BJ (cell line): ENCODE measurements at regions not wholly inside any gene's neighbourhood (a gene's known extent, or its start where the extent isn't known, plus 50 kb on each side); places are given as distances from the start of the nearest gene placed in this dataset.
A peak's percentile ranks its signal among the peaks of the same experiment; 100 is the strongest.

ENCODE experiments used
- CTCF ChIA-PET: fragments of 350-600 bp; formaldehyde crosslinking; extraction: SDS; loops from one replicate; lab custom pipeline; 2021; ENCODE audit warnings: antibody characterized with exemption, inconsistent platforms; lab: Yijun Ruan, JAX
- POLR2A ChIA-PET: fragments of 300-600 bp; sonication (Branson Sonifier 250); formaldehyde crosslinking; extraction: SDS; loops from one replicate; lab custom pipeline; 2021; ENCODE audit warnings: antibody characterized with exemption; lab: Charles Lee
- DNase-seq: peaks from one replicate; pipeline ENCODE4 v3.0.0-alpha.2; 2011; ENCODE audit warnings: low read depth
- H3K27me3 ChIP-seq: 2 replicates; pipeline ENCODE4 v1.6.0; 2011; ENCODE audit warnings: low read length; ENCODE audit not compliant: control insufficient read depth, insufficient read depth
- H3K36me3 ChIP-seq: 2 replicates; pipeline ENCODE4 v1.5.1; 2011; ENCODE audit warnings: low read length; ENCODE audit not compliant: control insufficient read depth, insufficient read depth
- H3K4me3 ChIP-seq: 2 replicates; pipeline ENCODE4 v1.5.1; 2011; ENCODE audit warnings: low read depth, mild to moderate bottlenecking, control low read depth, low read length
- TF ChIP-seq, protein P1 (sequence below): IDR thresholded peaks from 2 replicates; pipeline ENCODE4 v1.5.1; 2011; ENCODE audit warnings: low read depth, mild to moderate bottlenecking, control low read depth, inconsistent platforms, low read length, moderate library complexity; ENCODE audit not compliant: insufficient read depth

GRCh38 chr1:244349581-244350001 lies 102.1 kb downstream of the ADSS2 start:
- Histone ChIP-seq H3K4me3 (no peak overlapping the region), H3K27me3 (no peaks in the 10 kb centered on the region), H3K36me3 (no peaks in the 10 kb centered on the region)
- CTCF ChIA-PET, result no interaction called here
- DNase-seq, result no peak
- POLR2A ChIA-PET, result no interaction called here
- TF ChIP-seq, protein P1, sequence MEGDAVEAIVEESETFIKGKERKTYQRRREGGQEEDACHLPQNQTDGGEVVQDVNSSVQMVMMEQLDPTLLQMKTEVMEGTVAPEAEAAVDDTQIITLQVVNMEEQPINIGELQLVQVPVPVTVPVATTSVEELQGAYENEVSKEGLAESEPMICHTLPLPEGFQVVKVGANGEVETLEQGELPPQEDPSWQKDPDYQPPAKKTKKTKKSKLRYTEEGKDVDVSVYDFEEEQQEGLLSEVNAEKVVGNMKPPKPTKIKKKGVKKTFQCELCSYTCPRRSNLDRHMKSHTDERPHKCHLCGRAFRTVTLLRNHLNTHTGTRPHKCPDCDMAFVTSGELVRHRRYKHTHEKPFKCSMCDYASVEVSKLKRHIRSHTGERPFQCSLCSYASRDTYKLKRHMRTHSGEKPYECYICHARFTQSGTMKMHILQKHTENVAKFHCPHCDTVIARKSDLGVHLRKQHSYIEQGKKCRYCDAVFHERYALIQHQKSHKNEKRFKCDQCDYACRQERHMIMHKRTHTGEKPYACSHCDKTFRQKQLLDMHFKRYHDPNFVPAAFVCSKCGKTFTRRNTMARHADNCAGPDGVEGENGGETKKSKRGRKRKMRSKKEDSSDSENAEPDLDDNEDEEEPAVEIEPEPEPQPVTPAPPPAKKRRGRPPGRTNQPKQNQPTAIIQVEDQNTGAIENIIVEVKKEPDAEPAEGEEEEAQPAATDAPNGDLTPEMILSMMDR, result no peak

- POLR2A ChIA-PET, result no interaction called here
- no peak for DNase-seq
- CTCF ChIA-PET, result no interaction called here
These were observed 101.7 kb downstream of the ADSS2 start for GRCh38 chr1:244350027-244350426.

DNA sequence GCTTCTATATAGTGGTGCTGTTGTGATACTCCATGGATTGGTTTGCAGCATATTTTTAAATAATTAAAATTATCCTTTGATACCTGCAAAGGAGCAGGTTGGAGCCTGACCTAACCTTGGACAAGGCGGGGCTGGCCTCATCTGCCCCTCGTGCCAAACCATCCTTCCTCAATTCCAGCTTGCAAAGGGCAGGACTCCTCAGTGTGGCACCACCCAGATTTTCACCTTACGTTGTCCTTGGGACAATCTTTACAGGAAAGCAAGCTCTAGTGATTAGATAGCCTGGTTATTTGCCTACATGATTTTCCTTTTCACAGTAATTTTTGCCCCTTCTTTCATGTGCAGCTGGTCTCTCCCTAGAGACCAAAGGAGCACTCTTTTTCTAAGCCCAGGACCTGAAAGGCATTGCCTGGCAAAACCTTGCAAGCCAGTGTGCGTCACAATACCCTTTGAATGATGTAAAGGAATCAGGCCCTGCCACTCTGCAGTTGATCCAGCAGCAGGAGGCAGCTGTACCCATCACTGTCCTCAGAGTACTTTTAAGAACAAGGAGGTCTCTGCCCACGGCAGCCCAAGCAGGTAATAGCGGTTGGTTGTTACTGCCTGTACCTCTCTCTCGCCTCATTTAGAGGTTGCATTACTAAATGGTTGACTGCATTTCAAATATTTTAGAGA lies 99.4 kb downstream of the ADSS2 start:
- Histone ChIP-seq H3K27me3 (no peaks in the 10 kb centered on the region), H3K36me3 (no peaks in the 10 kb centered on the region), H3K4me3 (no peak overlapping the region)
- ChIA-PET CTCF (no interaction called here), POLR2A (no interaction called here)
- no peak for DNase-seq
- TF ChIP-seq, protein P1, result no peak

More at GRCh38 chr1:244350027-244350426, 101.7 kb downstream of the ADSS2 start:
- TF ChIP-seq, protein P1, result no peak
- Histone ChIP-seq H3K36me3 (no peaks in the 10 kb centered on the region), H3K4me3 (no peak overlapping the region), H3K27me3 (no peaks in the 10 kb centered on the region)

- TF ChIP-seq, protein P1, result no peak
- Histone ChIP-seq H3K36me3 (no peaks in the 10 kb centered on the region), H3K4me3 (no peak overlapping the region), H3K27me3 (no peaks in the 10 kb centered on the region)
- peak; percentile 83 for DNase-seq
- POLR2A ChIA-PET, result no interaction called here
- CTCF ChIA-PET, result no interaction called here
These were observed 98.1 kb downstream of the ADSS2 start for GRCh38 chr1:244353551-244354091.

GRCh38 chr1:244354810-244355278 lies 96.9 kb downstream of the ADSS2 start:
- Histone ChIP-seq H3K27me3 (no peaks in the 10 kb centered on the region), H3K4me3 (no peak overlapping the region), H3K36me3 (no peaks in the 10 kb centered on the region)
- TF ChIP-seq, protein P1, result no peak
- no peak for DNase-seq
- CTCF ChIA-PET, result no interaction called here
- POLR2A ChIA-PET, result no interaction called here
